Ovary (tissue), 3 donors: ENCODE measurements at regions not wholly inside any gene's neighbourhood (a gene's known extent, or its start where the extent isn't known, plus 50 kb on each side); places are given as distances from the start of the nearest gene placed in this dataset.

Experiments used
- CTCF ChIP-seq, 3 donors: fragments of 450-650 bp in 2 of 3; fragments of 200-600 bp in 1 of 3; IDR thresholded peaks; one replicate each; pipeline versions ENCODE4 v1.5.1 to v1.8.0; 2016 to 2022; ENCODE audit warnings: antibody characterized with exemption in 3 of 3, mild to moderate bottlenecking in 1 of 3
- EP300 ChIP-seq: sonication (generic); formaldehyde crosslinking; IDR thresholded peaks from one replicate; pipeline ENCODE4 v1.6.1; 2017; ENCODE audit warnings: antibody characterized with exemption
- POLR2A ChIP-seq: fragments of 450-650 bp; IDR thresholded peaks from one replicate; pipeline ENCODE4 v1.6.1; 2017; ENCODE audit warnings: antibody characterized with exemption, mild to moderate bottlenecking, moderate library complexity
- donor health status: DM: no; HTN: no; CAD: no.

- no peak for TF ChIP-seq CTCF (IDR thresholded peaks at IDR 0.05)
- no peak for TF ChIP-seq EP300
- no peak for TF ChIP-seq POLR2A
These were observed 274.5 kb upstream of the PTGER4 start for GRCh38 chr5:40405230-40405629.
